ENCODE measurements at regions not wholly inside any gene's neighbourhood (a gene's known extent, or its start where the extent isn't known, plus 50 kb on each side); places are given as distances from the start of the nearest gene placed in this dataset.
A peak's percentile ranks its signal among the peaks of the same experiment; 100 is the strongest.

GRCh38 chr12:43177276-43177675, 374.7 kb downstream of the ADAMTS20 start:
- peaks cover 10% of the 10 kb centered on the region for H3K9me3 ChIP-seq (ENCODE audit: control insufficient read depth, low read length)
- no peaks in the 10 kb centered on the region for H3K36me3 ChIP-seq (ENCODE audit: control insufficient read depth, insufficient read depth, low read length, severe bottlenecking)
- no peaks in the 10 kb centered on the region for H3K27me3 ChIP-seq (replicated peaks; ENCODE audit: control insufficient read depth, insufficient read depth, low read length)
- H3K4me1 ChIP-seq (ENCODE audit: control insufficient read depth, insufficient read depth, low read length), result no peaks in the 10 kb centered on the region
- peak; percentile 10 for DNase-seq (ENCODE audit: low read depth)
- H3K9ac ChIP-seq (ENCODE audit: low read length), result no peak overlapping the region
- no peak overlapping the region for H3K4me3 ChIP-seq (ENCODE audit: low read length)

- DNase-seq (ENCODE audit: low read depth), result no peak
- Histone ChIP-seq H3K9ac (ENCODE audit: low read length) (no peak overlapping the region), H3K36me3 (ENCODE audit: control insufficient read depth, insufficient read depth, low read length, severe bottlenecking) (no peaks in the 10 kb centered on the region), H3K4me3 (ENCODE audit: low read length) (no peak overlapping the region), H3K4me1 (ENCODE audit: control insufficient read depth, insufficient read depth, low read length) (no peaks in the 10 kb centered on the region), H3K9me3 (ENCODE audit: control insufficient read depth, low read length) (no peaks in the 10 kb centered on the region), H3K27me3 (replicated peaks; ENCODE audit: control insufficient read depth, insufficient read depth, low read length) (no peaks in the 10 kb centered on the region)
These were observed 382.8 kb downstream of the ADAMTS20 start for GRCh38 chr12:43169115-43169681.

GRCh38 chr12:43167691-43168090, 384.3 kb downstream of the ADAMTS20 start:
- no peaks in the 10 kb centered on the region for H3K9me3 ChIP-seq (ENCODE audit: control insufficient read depth, low read length)
- no peaks in the 10 kb centered on the region for H3K36me3 ChIP-seq (ENCODE audit: control insufficient read depth, insufficient read depth, low read length, severe bottlenecking)
- no peak overlapping the region for H3K9ac ChIP-seq (ENCODE audit: low read length)
- no peaks in the 10 kb centered on the region for H3K27me3 ChIP-seq (replicated peaks; ENCODE audit: control insufficient read depth, insufficient read depth, low read length)
- no peaks in the 10 kb centered on the region for H3K4me1 ChIP-seq (ENCODE audit: control insufficient read depth, insufficient read depth, low read length)
- H3K4me3 ChIP-seq (ENCODE audit: low read length), result no peak overlapping the region
- no peak for DNase-seq (ENCODE audit: low read depth)

GRCh38 chr12:43165351-43165750, 386.7 kb downstream of the ADAMTS20 start:
- Histone ChIP-seq H3K27me3 (replicated peaks; ENCODE audit: control insufficient read depth, insufficient read depth, low read length) (no peaks in the 10 kb centered on the region), H3K4me1 (ENCODE audit: control insufficient read depth, insufficient read depth, low read length) (no peaks in the 10 kb centered on the region), H3K9me3 (ENCODE audit: control insufficient read depth, low read length) (no peaks in the 10 kb centered on the region), H3K4me3 (ENCODE audit: low read length) (no peak overlapping the region), H3K9ac (ENCODE audit: low read length) (no peak overlapping the region), H3K36me3 (ENCODE audit: control insufficient read depth, insufficient read depth, low read length, severe bottlenecking) (no peaks in the 10 kb centered on the region)
- no peak for DNase-seq (ENCODE audit: low read depth)

GRCh38 chr12:43162138-43162537, 389.9 kb downstream of the ADAMTS20 start:
- Histone ChIP-seq H3K9ac (ENCODE audit: low read length) (no peak overlapping the region), H3K9me3 (ENCODE audit: control insufficient read depth, low read length) (no peaks in the 10 kb centered on the region), H3K27me3 (replicated peaks; ENCODE audit: control insufficient read depth, insufficient read depth, low read length) (no peaks in the 10 kb centered on the region), H3K36me3 (ENCODE audit: control insufficient read depth, insufficient read depth, low read length, severe bottlenecking) (no peaks in the 10 kb centered on the region), H3K4me3 (ENCODE audit: low read length) (no peak overlapping the region), H3K4me1 (ENCODE audit: control insufficient read depth, insufficient read depth, low read length) (peaks cover 7% of the 10 kb centered on the region)
- DNase-seq (ENCODE audit: low read depth), result no peak

- H3K4me1 ChIP-seq (ENCODE audit: control insufficient read depth, insufficient read depth, low read length), result peaks cover 14% of the 10 kb centered on the region
- H3K27me3 ChIP-seq (replicated peaks; ENCODE audit: control insufficient read depth, insufficient read depth, low read length), result no peaks in the 10 kb centered on the region
- no peak for DNase-seq (ENCODE audit: low read depth)
- H3K9me3 ChIP-seq (ENCODE audit: control insufficient read depth, low read length), result no peaks in the 10 kb centered on the region
- H3K4me3 ChIP-seq (ENCODE audit: low read length), result no peak overlapping the region
- no peak overlapping the region for H3K9ac ChIP-seq (ENCODE audit: low read length)
- H3K36me3 ChIP-seq (ENCODE audit: control insufficient read depth, insufficient read depth, low read length, severe bottlenecking), result no peaks in the 10 kb centered on the region
These were observed 392.5 kb downstream of the ADAMTS20 start for GRCh38 chr12:43159506-43159905.

- Histone ChIP-seq H3K9ac (ENCODE audit: low read length) (no peak overlapping the region), H3K4me3 (ENCODE audit: low read length) (no peak overlapping the region), H3K27me3 (replicated peaks; ENCODE audit: control insufficient read depth, insufficient read depth, low read length) (no peaks in the 10 kb centered on the region), H3K9me3 (ENCODE audit: control insufficient read depth, low read length) (no peaks in the 10 kb centered on the region), H3K36me3 (ENCODE audit: control insufficient read depth, insufficient read depth, low read length, severe bottlenecking) (no peaks in the 10 kb centered on the region), H3K4me1 (ENCODE audit: control insufficient read depth, insufficient read depth, low read length) (peaks cover 22% of the 10 kb centered on the region)
- DNase-seq (ENCODE audit: low read depth), result no peak
These were observed 393.9 kb downstream of the ADAMTS20 start for GRCh38 chr12:43158126-43158525.

GRCh38 chr12:43155376-43155775, 396.6 kb downstream of the ADAMTS20 start:
- Histone ChIP-seq H3K4me3 (ENCODE audit: low read length) (no peak overlapping the region), H3K4me1 (ENCODE audit: control insufficient read depth, insufficient read depth, low read length) (peaks cover 35% of the 10 kb centered on the region), H3K27me3 (replicated peaks; ENCODE audit: control insufficient read depth, insufficient read depth, low read length) (no peaks in the 10 kb centered on the region), H3K9ac (ENCODE audit: low read length) (no peak overlapping the region), H3K9me3 (ENCODE audit: control insufficient read depth, low read length) (no peaks in the 10 kb centered on the region), H3K36me3 (ENCODE audit: control insufficient read depth, insufficient read depth, low read length, severe bottlenecking) (no peaks in the 10 kb centered on the region)
- no peak for DNase-seq (ENCODE audit: low read depth)

- no peak for DNase-seq (ENCODE audit: low read depth)
- H3K4me3 ChIP-seq (ENCODE audit: low read length), result no peak overlapping the region
- no peaks in the 10 kb centered on the region for H3K27me3 ChIP-seq (replicated peaks; ENCODE audit: control insufficient read depth, insufficient read depth, low read length)
- peaks cover 33% of the 10 kb centered on the region for H3K4me1 ChIP-seq (ENCODE audit: control insufficient read depth, insufficient read depth, low read length)
- no peaks in the 10 kb centered on the region for H3K36me3 ChIP-seq (ENCODE audit: control insufficient read depth, insufficient read depth, low read length, severe bottlenecking)
- no peak overlapping the region for H3K9ac ChIP-seq (ENCODE audit: low read length)
- no peaks in the 10 kb centered on the region for H3K9me3 ChIP-seq (ENCODE audit: control insufficient read depth, low read length)
These were observed 397.4 kb downstream of the ADAMTS20 start for GRCh38 chr12:43154498-43155045.

- no peaks in the 10 kb centered on the region for H3K36me3 ChIP-seq (ENCODE audit: control insufficient read depth, insufficient read depth, low read length, severe bottlenecking)
- no peaks in the 10 kb centered on the region for H3K9me3 ChIP-seq (ENCODE audit: control insufficient read depth, low read length)
- H3K4me3 ChIP-seq (ENCODE audit: low read length), result no peak overlapping the region
- H3K4me1 ChIP-seq (ENCODE audit: control insufficient read depth, insufficient read depth, low read length), result peaks cover 39% of the 10 kb centered on the region
- no peak for DNase-seq (ENCODE audit: low read depth)
- no peak overlapping the region for H3K9ac ChIP-seq (ENCODE audit: low read length)
- no peaks in the 10 kb centered on the region for H3K27me3 ChIP-seq (replicated peaks; ENCODE audit: control insufficient read depth, insufficient read depth, low read length)
These were observed 400.5 kb downstream of the ADAMTS20 start for GRCh38 chr12:43151441-43151981.

- H3K4me3 ChIP-seq (ENCODE audit: low read length), result no peak overlapping the region
- H3K9me3 ChIP-seq (ENCODE audit: control insufficient read depth, low read length), result no peaks in the 10 kb centered on the region
- no peak overlapping the region for H3K9ac ChIP-seq (ENCODE audit: low read length)
- H3K27me3 ChIP-seq (replicated peaks; ENCODE audit: control insufficient read depth, insufficient read depth, low read length), result no peaks in the 10 kb centered on the region
- DNase-seq (ENCODE audit: low read depth), result peak; percentile 72
- H3K36me3 ChIP-seq (ENCODE audit: control insufficient read depth, insufficient read depth, low read length, severe bottlenecking), result no peaks in the 10 kb centered on the region
- peaks cover 35% of the 10 kb centered on the region for H3K4me1 ChIP-seq (ENCODE audit: control insufficient read depth, insufficient read depth, low read length)
These were observed 403.3 kb downstream of the ADAMTS20 start for GRCh38 chr12:43148691-43149090.

- no peaks in the 10 kb centered on the region for H3K27me3 ChIP-seq (replicated peaks; ENCODE audit: control insufficient read depth, insufficient read depth, low read length)
- no peak overlapping the region for H3K9ac ChIP-seq (ENCODE audit: low read length)
- no peaks in the 10 kb centered on the region for H3K9me3 ChIP-seq (ENCODE audit: control insufficient read depth, low read length)
- peaks cover 31% of the 10 kb centered on the region for H3K4me1 ChIP-seq (ENCODE audit: control insufficient read depth, insufficient read depth, low read length)
- peak; percentile 44 for DNase-seq (ENCODE audit: low read depth)
- H3K36me3 ChIP-seq (ENCODE audit: control insufficient read depth, insufficient read depth, low read length, severe bottlenecking), result no peaks in the 10 kb centered on the region
- peak overlapping the region; percentile 20 for H3K4me3 ChIP-seq (ENCODE audit: low read length)
These were observed 404.1 kb downstream of the ADAMTS20 start for GRCh38 chr12:43147878-43148277.

Data from adipocyte (in vitro differentiated cells).